ENCODE measurements at regions not wholly inside any gene's neighbourhood (a gene's known extent, or its start where the extent isn't known, plus 50 kb on each side); places are given as distances from the start of the nearest gene placed in this dataset.

GRCh38 chr2:226475650-226476049 is 324.0 kb downstream of the IRS1 start:
- ChIA-PET CTCF (no interaction called here), POLR2A (no interaction called here)
- TF ChIP-seq JUNB (IDR thresholded peaks at IDR 0.05) (0 out of 2 replicates have a peak, but pooled peaks have one; percentile 31), HES2 (IDR thresholded peaks at IDR 0.05) (no peak), FOSL2 (IDR thresholded peaks at IDR 0.05) (no peak), FOSL2 (CRISPR knock-in tag; IDR thresholded peaks at IDR 0.05) (peak; percentile 76)
- ATAC-seq (no peak), FAIRE-seq (peak; percentile 36), DNase-seq (ENCODE audit: low read depth in 1 of 2, low spot score in 1 of 2) (peak; percentile 6 to 56)
- peak overlapping the region; percentile 75 to 89 for H3K27ac ChIP-seq
- 9% methylated on average over 2 of the region's 2 CpGs for WGBS (ENCODE audit: missing lambda C conversion rate)
- H3K4me1 ChIP-seq, result peaks cover 42% of the 10 kb centered on the region
- H3K4me3 ChIP-seq, result no peak overlapping the region
- peaks cover 16% of the 10 kb centered on the region; the same call in 2 of the 3 replicates for H3K9me3 ChIP-seq
- peak overlapping the region; percentile 40 for H3K4me2 ChIP-seq

GRCh38 chr2:226474131-226474530 is 325.5 kb downstream of the IRS1 start:
- no peak for TF ChIP-seq EHF (CRISPR knock-in tag; IDR thresholded peaks at IDR 0.05)
- Histone ChIP-seq H3K4me3 (no peak overlapping the region), H3K27ac (peak overlapping the region in 1 of 2 experiments; percentile 30; a peak in 1 of 6 replicates), H3K4me1 (peaks cover 40% of the 10 kb centered on the region), H3K4me2 (no peak overlapping the region), H3K9me3 (peaks cover 16% of the 10 kb centered on the region; the same call in 2 of the 3 replicates)
- FAIRE-seq (no peak), ATAC-seq (no peak), DNase-seq (ENCODE audit: low read depth in 1 of 2, low spot score in 1 of 2) (no peak)
- CTCF ChIA-PET, result no interaction called here
- POLR2A ChIA-PET, result no interaction called here

- WGBS (ENCODE audit: missing lambda C conversion rate), result 43% methylated on average over 2 of the region's 2 CpGs
- H3K4me3 ChIP-seq, result no peak overlapping the region
- ChIA-PET POLR2A (no interaction called here), CTCF (interaction anchor here (1.1 kb wide), 1 partner anchor 44 kb away, joined by 3 read pairs; no protein-coding TSS in a partner anchor)
- DNase-seq (ENCODE audit: low read depth in 1 of 2, low spot score in 1 of 2) (no peak), ATAC-seq (no peak), FAIRE-seq (no peak)
- H3K4me1 ChIP-seq, result peaks cover 19% of the 10 kb centered on the region
- TF ChIP-seq JUN (IDR thresholded peaks at IDR 0.05), result no peak
- no peak for TF ChIP-seq ZSCAN20 (CRISPR knock-in tag; IDR thresholded peaks at IDR 0.05)
- no peak for TF ChIP-seq RNF2 (IDR thresholded peaks at IDR 0.05; ENCODE audit: borderline replicate concordance, low read depth)
- no peak for TF ChIP-seq CBX8 (IDR thresholded peaks at IDR 0.05)
- no peak for TF ChIP-seq MAZ (IDR thresholded peaks at IDR 0.05; ENCODE audit: borderline replicate concordance, low read depth, low read length)
- TF ChIP-seq ELK1 (IDR thresholded peaks at IDR 0.05; ENCODE audit: low read depth, low read length), result no peak
- TF ChIP-seq GATA3 (IDR thresholded peaks at IDR 0.05; ENCODE audit: borderline replicate concordance), result no peak
- TF ChIP-seq EHMT2 (IDR thresholded peaks at IDR 0.05; ENCODE audit: low read depth), result no peak
- TF ChIP-seq BCL3 (IDR thresholded peaks at IDR 0.05), result no peak
- TF ChIP-seq ZNF302 (CRISPR knock-in tag; IDR thresholded peaks at IDR 0.05), result no peak
- no peak for TF ChIP-seq PHF8 (IDR thresholded peaks at IDR 0.05; ENCODE audit: borderline replicate concordance, low read depth)
- no peak for TF ChIP-seq RAD21 (conservative IDR thresholded peaks at IDR 0.05 in 1 of 2, IDR thresholded peaks at IDR 0.05 in 1 of 2)
- TF ChIP-seq MYC (IDR thresholded peaks at IDR 0.05; ENCODE audit: borderline replicate concordance, low read length), result no peak
- no peak for TF ChIP-seq MAFK (IDR thresholded peaks at IDR 0.05; ENCODE audit: partially characterized antibody)
- TF ChIP-seq ESRRA (IDR thresholded peaks at IDR 0.05; ENCODE audit: borderline replicate concordance, low read length), result no peak
- TF ChIP-seq KDM5A (IDR thresholded peaks at IDR 0.05), result no peak
- TF ChIP-seq CEBPB (IDR thresholded peaks at IDR 0.05), result no peak
- no peak overlapping the region for H3K4me2 ChIP-seq
- H3K27ac ChIP-seq, result no peak overlapping the region
- peaks cover 16% of the 10 kb centered on the region; the same call in 2 of the 3 replicates for H3K9me3 ChIP-seq
These were observed 327.6 kb downstream of the IRS1 start for GRCh38 chr2:226471987-226472470.

Data from A549 (cell line).